ENCODE measurements at regions not wholly inside any gene's neighbourhood (a gene's known extent, or its start where the extent isn't known, plus 50 kb on each side); places are given as distances from the start of the nearest gene placed in this dataset.
A peak's percentile ranks its signal among the peaks of the same experiment; 100 is the strongest.

DNA sequence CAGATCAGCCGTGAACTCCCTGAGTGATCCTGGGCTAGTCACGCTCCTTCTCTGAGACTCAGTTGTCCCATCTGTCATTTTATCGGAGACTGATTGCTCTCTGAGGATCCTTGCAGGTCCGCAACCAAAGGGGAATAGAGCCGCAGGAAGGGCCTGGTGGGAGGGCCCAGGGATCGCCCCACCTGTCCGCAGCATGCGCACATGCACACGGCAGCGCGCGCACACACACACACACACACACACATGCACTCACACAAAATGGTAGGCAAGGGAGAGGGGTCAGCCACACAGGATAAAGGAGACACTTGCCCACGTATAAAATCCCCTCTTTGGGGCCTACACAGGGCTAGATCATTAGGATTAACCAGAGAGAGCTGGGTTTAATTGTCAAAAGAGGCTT is 95.6 kb upstream of the FOXP4 start:
- DNase-seq (ENCODE audit: low read depth) = no peak

- no peak for DNase-seq (ENCODE audit: low read depth)
These were observed 95.1 kb upstream of the FOXP4 start for GRCh38 chr6:41451039-41451438.

GRCh38 chr6:41451515-41452163 is 94.5 kb upstream of the FOXP4 start:
- DNase-seq (ENCODE audit: low read depth) = peak; percentile 32

GRCh38 chr6:41452763-41453162 is 93.4 kb upstream of the FOXP4 start:
- DNase-seq (ENCODE audit: low read depth) = no peak

DNA sequence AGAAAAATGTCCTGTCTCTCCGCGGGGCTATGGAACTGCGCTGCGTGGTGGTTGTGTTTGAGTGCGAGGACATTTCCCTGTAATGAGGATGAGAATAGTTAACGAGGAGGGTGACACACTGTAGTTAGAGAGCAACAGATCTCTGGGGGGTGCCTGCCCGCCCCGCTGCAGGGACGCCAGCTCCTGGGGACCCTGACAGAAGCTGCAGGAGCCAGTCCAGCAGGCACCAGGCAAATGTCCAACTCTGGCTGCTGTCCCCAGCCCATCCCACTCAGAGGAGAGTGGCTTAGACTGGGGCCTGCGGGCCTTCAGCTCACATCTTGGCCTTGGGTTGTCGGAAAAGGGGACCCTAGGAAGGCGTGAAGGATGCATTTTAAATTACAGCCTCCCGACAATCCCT is 92.9 kb upstream of the FOXP4 start:
- no peak for DNase-seq (ENCODE audit: low read depth)

- no peak for DNase-seq (ENCODE audit: low read depth)
These were observed 91.9 kb upstream of the FOXP4 start for GRCh38 chr6:41454189-41454789.

DNA sequence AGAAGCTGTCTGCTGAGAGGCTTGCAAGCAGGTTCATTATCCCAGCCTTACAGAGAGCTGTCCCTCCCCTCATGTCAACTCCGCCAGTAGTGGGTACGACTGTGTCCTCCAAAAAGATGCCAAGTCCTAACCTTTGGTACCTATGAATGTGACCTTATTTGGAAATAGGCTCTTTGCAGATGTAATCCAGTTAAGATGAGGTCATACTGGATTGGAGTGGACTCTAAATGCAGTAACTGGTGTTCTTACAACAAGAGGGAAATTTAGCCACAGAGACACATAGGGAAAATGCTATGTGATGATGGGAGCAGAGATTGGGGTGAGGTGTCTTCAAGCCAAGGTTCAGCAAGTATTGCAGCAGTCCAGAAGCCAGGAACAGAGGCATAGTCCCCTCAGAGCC is 90.8 kb upstream of the FOXP4 start:
- DNase-seq (ENCODE audit: low read depth) = no peak

GRCh38 chr6:41455818-41456217 is 90.4 kb upstream of the FOXP4 start:
- DNase-seq (ENCODE audit: low read depth) = no peak

GRCh38 chr6:41457303-41457670 is 88.9 kb upstream of the FOXP4 start:
- DNase-seq (ENCODE audit: low read depth) = no peak

DNA sequence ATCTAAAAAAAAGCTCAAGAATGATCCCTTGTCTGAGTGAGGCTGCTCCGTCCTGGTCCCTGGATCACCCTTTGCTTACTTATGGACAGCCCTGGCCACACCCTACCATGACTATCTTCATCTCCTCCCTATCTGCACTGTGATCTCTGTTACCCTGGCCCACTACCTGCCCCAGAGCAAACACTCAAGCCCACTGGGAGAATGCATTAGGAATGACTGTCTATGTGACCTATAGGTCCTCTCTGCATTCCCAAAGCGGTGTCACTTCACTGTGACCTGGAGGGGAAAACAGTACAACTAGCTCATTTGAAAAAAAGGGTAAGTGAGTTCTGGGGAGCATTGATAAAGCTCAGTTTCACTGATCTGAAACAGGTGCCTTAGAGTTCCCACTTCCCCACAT is 86.4 kb upstream of the FOXP4 start:
- DNase-seq (ENCODE audit: low read depth) = no peak

DNA sequence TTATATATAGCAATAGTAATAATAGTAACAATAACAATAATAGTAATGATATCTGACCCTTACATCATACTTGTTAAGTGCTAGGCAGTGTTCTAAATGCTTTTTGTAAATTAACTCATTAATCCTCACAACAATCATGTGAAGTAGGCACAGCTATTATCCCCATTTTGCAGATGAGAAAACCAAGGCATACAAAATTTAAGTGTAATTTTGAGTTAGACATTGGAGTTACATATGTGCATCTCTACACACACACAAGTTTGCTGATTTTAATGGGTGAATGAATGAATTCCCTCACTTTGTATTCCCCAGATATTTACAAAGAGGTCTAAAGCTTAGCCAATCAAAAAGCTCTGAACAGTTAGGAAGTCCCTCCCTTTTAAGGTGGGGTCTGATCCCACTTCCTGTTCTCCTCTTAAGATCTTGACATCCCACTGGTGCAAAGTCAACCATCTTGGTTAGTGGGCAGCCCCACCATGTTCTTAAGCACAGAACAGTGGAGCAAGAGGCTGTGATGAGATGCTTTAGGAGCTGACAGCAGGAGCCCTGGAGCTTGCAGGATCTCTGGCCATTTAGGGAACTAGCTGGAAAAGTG is 85.3 kb upstream of the FOXP4 start:
- no peak for DNase-seq (ENCODE audit: low read depth)

DNA sequence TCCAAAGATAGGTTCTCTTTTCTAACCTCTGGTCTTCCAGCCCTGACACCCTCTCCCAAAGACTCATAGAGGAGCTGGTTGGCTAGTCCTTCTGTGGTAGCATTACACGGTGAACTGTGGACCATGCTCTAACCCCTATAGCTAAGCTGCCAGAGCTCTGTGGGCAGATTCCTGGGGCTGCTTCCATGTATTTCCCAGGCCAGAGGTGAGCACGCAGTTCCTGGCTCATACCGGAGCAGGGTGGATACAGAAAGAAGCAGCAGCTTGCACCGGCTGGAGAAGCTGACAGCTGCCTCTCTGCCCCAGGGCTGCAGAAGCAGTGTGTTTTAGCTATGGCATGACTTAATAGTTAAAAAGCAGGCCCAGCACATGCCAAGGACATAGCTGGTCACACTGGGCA is 84.1 kb upstream of the FOXP4 start:
- DNase-seq (ENCODE audit: low read depth) = no peak

DNA sequence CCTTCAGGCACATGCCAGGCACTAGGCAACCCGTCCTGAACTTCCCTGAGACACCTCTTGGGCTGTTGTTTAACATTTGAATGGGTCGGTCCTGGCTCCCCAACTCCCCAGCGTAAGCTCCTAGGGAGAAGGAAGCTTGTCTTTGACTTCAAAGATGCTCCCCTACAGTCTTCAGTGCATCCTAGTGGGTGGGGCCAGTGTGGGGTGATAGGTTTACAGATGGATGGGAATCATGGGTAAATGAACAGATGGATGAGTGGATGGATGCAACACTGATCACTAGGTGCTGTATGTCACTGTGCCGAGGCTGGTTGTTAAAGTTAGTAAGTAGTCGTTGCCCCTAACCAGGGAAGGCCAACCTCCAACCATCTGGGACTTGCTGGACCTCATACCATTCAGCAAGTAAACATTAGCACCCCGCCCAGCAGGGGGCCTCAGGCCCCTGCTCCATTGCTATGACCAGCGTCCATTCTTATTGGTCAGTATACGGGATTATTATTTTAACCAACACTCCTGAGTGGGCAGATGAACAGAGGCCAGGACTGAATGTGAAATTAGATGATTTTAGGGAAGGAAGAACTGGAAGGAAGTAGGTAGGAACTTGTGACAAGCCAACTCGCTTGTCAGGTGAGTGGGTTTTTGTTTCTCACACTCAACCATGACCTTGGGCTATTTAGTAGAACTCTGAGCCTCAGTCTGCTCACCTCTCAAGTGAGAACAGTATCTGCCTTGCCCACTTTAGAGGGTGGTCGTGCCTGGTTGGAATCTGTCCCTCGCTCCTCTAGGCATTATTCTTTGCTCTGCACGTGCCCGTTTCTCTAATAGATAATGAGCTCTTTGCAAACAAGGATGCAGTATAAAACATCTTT is 82.9 kb upstream of the FOXP4 start:
- no peak for DNase-seq (ENCODE audit: low read depth)

DNA sequence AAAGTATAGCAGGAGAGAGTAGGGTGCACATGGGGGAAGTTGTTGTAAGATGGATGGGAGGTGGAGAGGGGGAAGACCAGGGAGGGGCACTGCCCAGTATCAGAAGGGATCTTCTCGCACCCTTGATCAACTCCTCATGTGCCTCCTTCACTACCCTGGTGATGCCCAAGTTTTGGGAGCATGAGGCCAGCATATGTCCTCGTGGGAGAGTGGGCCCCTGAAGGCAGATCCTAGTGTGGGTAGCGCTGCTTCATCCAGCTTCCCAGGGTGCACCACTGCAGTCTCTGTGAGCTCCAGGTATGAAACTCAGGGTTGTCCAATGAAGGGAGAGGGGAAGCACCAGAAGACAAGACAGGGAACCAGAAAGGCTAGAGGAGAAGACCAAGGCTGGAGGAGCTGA is 82.2 kb upstream of the FOXP4 start:
- no peak for DNase-seq (ENCODE audit: low read depth)

- no peak for DNase-seq (ENCODE audit: low read depth)
These were observed 81.7 kb upstream of the FOXP4 start for GRCh38 chr6:41464481-41464880.

DNA sequence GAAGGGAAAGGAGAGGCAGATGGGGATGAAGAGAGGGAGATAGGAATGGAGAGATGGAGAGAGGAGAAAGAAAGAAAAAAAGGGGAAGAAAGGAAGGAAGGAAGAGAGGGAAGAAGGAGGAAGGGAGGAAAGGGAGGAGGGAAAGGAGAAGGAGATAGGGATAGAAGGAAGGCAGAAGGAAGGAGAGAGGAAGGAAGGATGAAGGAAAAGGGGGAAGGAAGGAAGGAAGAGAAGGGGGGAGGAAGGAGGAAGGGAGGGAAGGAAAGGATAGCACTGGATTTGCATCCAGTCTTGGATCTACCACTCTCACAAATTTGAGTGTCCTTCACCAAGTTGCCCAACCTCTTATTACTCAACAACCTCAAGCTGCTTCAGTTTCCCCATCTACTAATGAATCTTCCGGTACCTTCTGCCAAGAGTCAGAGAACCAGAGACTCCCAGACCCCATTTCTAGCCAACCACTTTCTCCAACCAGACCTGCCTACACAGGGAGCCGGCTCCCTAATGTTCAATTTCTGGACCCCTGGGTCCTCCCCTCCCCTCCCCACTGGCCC is 79.7 kb upstream of the FOXP4 start:
- DNase-seq (ENCODE audit: low read depth) = no peak

GRCh38 chr6:41467061-41467460 is 79.1 kb upstream of the FOXP4 start:
- no peak for DNase-seq (ENCODE audit: low read depth)

DNA sequence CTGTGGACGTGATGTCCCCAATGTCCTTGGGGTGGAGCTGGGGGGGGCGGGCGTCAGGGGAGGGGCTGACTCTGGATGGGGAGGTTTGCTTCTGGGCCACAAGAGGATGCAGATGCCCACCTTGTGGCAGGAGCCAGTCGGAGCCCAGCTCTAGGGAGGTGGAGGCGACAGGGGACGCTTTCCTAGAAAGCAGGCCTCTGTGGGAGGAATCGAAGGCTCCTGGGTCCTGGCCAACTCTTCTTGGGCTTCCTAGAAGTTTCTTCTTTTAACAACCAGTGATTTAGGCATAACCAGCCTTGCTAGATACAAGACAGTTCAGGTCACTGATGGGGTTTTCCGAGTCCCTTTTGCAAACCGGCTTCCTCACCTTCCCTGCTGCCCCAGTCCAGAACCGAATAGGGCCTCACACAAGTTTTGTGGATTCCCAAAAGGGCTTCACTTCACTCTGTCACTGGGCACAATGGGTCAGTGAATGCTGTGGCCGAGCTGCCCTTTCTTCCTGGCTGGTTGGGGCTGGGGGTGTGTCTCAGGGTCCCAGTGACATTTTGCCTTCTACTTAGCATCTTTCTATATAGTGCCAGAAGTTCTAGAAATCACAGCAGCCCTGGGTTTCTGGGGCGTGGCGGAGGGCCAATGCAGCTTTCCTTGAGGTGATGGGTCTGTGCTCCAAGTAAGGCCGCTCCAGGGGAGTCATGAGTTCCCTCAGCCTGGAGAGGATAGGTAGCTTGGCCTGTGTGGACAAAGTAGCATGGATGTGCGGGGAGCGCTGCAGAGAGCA is 78.4 kb upstream of the FOXP4 start:
- no peak for DNase-seq (ENCODE audit: low read depth)

GRCh38 chr6:41469156-41470028 is 76.8 kb upstream of the FOXP4 start:
- DNase-seq (ENCODE audit: low read depth) = no peak

DNA sequence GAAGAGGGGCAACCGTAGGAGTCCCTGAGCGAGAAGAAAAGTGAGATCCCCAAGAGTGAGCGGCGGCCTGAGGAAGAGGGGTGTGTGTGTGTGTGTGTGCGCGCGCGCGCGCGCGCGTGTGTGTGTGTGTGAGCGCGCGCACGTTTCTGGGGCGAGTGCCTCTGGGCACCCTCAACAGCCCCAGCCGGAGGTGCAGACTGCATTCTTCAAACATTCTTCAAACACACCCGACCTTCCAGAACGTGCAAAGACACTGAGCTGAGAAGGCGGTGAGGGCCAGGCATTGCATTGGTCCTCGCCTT is 76.2 kb upstream of the FOXP4 start:
- no peak for DNase-seq (ENCODE audit: low read depth)

Measured in GM04503 (cell line).